ENCODE measurements at regions not wholly inside any gene's neighbourhood (a gene's known extent, or its start where the extent isn't known, plus 50 kb on each side); places are given as distances from the start of the nearest gene placed in this dataset.

DNA sequence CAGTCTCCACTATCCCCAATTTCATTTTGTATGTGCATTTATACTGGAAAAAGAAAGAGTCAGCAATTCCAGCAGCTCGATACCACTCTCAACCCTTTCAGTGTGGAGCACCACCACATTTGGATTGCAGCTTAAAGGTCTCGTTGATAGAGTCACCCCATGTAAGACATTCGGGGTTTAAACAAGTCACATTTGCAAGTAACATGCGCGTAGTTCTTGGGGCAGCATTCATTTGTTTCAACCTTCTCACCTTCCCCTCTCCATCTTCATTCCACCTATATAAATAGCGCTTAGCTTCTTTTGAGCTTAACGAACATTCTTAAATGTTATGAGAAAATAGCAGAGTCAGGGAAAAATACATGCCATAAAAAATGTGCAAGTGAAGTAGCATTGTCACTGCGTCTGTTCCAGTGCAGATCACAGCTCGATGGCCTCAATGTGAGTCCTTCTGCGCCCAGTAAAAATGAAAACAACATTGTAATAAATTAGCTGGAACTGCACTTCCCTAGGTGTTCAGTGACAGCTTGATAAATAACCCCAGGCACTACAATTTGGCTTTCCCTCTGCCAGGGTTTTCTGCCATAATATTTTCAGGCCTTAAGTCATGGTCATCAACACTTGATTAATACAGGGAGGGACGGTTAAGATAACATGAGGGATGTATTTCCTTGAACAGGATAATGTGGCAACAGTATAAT lies 737.8 kb upstream of the NRSN1 start:
- no peaks in the 10 kb centered on the region for H3K9me3 ChIP-seq
- WGBS = 78% methylated on average over 11 of the region's 11 CpGs
- no peak for DNase-seq (ENCODE audit: low spot score in 2 of 2)
- H3K27me3 ChIP-seq = no peaks in the 10 kb centered on the region
- no peaks in the 10 kb centered on the region for H3K4me1 ChIP-seq
- no peaks in the 10 kb centered on the region for H3K36me3 ChIP-seq
- no peak overlapping the region for H3K4me3 ChIP-seq
- no peak overlapping the region for H3K27ac ChIP-seq
- TF ChIP-seq, protein P1, sequence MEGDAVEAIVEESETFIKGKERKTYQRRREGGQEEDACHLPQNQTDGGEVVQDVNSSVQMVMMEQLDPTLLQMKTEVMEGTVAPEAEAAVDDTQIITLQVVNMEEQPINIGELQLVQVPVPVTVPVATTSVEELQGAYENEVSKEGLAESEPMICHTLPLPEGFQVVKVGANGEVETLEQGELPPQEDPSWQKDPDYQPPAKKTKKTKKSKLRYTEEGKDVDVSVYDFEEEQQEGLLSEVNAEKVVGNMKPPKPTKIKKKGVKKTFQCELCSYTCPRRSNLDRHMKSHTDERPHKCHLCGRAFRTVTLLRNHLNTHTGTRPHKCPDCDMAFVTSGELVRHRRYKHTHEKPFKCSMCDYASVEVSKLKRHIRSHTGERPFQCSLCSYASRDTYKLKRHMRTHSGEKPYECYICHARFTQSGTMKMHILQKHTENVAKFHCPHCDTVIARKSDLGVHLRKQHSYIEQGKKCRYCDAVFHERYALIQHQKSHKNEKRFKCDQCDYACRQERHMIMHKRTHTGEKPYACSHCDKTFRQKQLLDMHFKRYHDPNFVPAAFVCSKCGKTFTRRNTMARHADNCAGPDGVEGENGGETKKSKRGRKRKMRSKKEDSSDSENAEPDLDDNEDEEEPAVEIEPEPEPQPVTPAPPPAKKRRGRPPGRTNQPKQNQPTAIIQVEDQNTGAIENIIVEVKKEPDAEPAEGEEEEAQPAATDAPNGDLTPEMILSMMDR (IDR thresholded peaks at IDR 0.05) = no peak
- TF ChIP-seq POLR2AphosphoS5 (IDR thresholded peaks at IDR 0.05) (no peak), EP300 (IDR thresholded peaks at IDR 0.05) (no peak), POLR2A (IDR thresholded peaks at IDR 0.05) (no peak)

DNA sequence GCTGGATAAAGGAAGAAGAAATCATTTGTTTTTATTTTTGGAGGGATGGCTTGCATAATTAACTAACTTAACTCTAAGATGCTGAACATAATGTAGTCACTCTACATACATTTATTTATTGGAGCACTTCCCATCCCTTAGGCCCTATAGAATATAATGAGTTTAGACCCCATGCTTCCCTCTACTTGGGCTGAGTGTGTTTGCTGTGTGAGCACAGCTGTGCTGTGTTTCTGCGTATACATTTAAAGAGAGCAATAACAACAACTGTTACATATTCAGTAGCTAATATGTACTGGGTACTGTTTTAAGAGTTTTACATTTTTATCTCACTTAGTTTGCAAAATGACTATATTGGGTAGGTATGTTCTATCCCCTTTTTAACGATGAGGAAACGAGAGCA lies 736.6 kb upstream of the NRSN1 start:
- DNase-seq (ENCODE audit: low spot score in 2 of 2) = no peak

DNA sequence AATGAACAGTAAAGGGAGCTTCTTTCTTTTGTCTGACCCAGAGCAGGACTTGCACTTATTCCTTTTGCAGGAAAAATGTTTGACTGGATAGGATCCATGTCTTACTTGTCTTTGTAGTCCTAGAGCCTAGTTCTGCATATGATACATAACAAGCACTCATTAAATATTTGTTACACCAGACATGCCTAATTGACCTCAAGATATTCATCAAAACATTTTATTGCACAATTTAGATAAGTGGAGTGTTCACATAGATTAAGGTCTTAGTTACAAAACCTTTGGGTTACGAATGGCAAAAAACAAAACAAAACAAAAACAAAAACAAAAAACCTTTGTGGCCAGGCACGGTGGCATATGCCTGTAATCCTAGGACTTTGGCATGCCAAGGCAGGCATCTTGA lies 735.8 kb upstream of the NRSN1 start:
- Histone ChIP-seq H3K27me3 (no peaks in the 10 kb centered on the region), H3K4me1 (no peaks in the 10 kb centered on the region), H3K27ac (no peak overlapping the region), H3K9me3 (no peaks in the 10 kb centered on the region), H3K4me3 (no peak overlapping the region), H3K36me3 (no peaks in the 10 kb centered on the region)
- TF ChIP-seq POLR2A (IDR thresholded peaks at IDR 0.05) = no peak
- no peak for TF ChIP-seq EP300 (IDR thresholded peaks at IDR 0.05)
- no peak for TF ChIP-seq POLR2AphosphoS5 (IDR thresholded peaks at IDR 0.05)
- TF ChIP-seq, protein P1 (IDR thresholded peaks at IDR 0.05) = no peak
- DNase-seq (ENCODE audit: low spot score in 2 of 2) = no peak
- 72% methylated on average over 2 of the region's 2 CpGs for WGBS

More for the DNA sequence above, 736.6 kb upstream of the NRSN1 start:
- no peaks in the 10 kb centered on the region for H3K9me3 ChIP-seq
- no peaks in the 10 kb centered on the region for H3K27me3 ChIP-seq
- no peak for TF ChIP-seq EP300 (IDR thresholded peaks at IDR 0.05)
- TF ChIP-seq, protein P1 (IDR thresholded peaks at IDR 0.05) = no peak
- TF ChIP-seq POLR2AphosphoS5 (IDR thresholded peaks at IDR 0.05) = no peak
- TF ChIP-seq POLR2A (IDR thresholded peaks at IDR 0.05) = no peak
- no peaks in the 10 kb centered on the region for H3K36me3 ChIP-seq
- H3K4me3 ChIP-seq = no peak overlapping the region
- no peaks in the 10 kb centered on the region for H3K4me1 ChIP-seq
- H3K27ac ChIP-seq = no peak overlapping the region
- 75% methylated on average over 3 of the region's 3 CpGs for WGBS

DNA sequence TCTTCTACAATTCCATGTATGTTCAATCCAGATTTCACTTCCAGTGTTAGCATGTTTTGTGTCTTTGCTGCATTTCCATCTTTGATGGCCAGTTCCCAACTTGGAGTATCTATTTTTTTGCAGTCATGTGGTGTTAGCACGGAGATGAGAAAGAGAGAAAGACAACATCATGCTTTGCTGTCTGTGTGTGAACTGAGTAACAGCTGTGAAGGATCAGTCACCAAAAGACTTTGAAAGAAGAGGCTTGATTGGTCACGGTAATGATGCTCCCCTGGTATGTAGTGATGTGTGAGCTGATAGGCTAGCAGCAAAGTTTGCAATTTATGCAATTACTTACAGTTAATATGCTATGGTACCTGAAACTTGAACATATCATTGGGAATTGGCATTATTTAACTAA lies 731.3 kb upstream of the NRSN1 start:
- no peak overlapping the region for H3K4me3 ChIP-seq
- WGBS = 66% methylated on average over 2 of the region's 2 CpGs
- H3K9me3 ChIP-seq = no peaks in the 10 kb centered on the region
- DNase-seq (ENCODE audit: low spot score in 2 of 2) = no peak
- no peak overlapping the region for H3K27ac ChIP-seq
- TF ChIP-seq POLR2A (IDR thresholded peaks at IDR 0.05) (no peak), POLR2AphosphoS5 (IDR thresholded peaks at IDR 0.05) (no peak), EP300 (IDR thresholded peaks at IDR 0.05) (no peak)
- TF ChIP-seq, protein P1 (IDR thresholded peaks at IDR 0.05) = no peak
- no peaks in the 10 kb centered on the region for H3K4me1 ChIP-seq
- no peaks in the 10 kb centered on the region for H3K36me3 ChIP-seq
- no peaks in the 10 kb centered on the region for H3K27me3 ChIP-seq

DNA sequence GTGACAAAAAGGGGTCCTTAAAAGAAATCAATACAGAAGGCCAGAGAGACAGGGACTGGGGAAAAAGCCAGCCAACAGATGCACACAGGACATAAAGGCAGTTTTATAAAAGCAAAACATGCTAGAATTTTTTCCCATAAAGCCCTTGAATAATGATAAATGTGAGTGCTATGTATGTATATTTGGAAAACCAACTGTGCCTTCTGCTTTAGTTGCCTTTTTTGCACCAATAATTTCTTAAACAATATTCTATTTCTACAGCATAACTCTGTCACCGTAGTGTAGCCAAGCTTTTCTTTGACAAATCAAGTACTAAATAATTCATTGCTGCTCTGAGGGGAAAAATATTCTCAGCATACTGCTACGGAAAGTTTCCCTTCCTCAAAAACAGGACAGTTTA lies 730.6 kb upstream of the NRSN1 start:
- 71% methylated on average over 2 of the region's 2 CpGs for WGBS
- Histone ChIP-seq H3K4me1 (no peaks in the 10 kb centered on the region), H3K27me3 (no peaks in the 10 kb centered on the region), H3K9me3 (no peaks in the 10 kb centered on the region), H3K4me3 (no peak overlapping the region), H3K27ac (no peak overlapping the region), H3K36me3 (no peaks in the 10 kb centered on the region)
- TF ChIP-seq EP300 (IDR thresholded peaks at IDR 0.05) (no peak), POLR2AphosphoS5 (IDR thresholded peaks at IDR 0.05) (no peak), POLR2A (IDR thresholded peaks at IDR 0.05) (no peak)
- TF ChIP-seq, protein P1 (IDR thresholded peaks at IDR 0.05) = no peak
- no peak for DNase-seq (ENCODE audit: low spot score in 2 of 2)
